SK-N-SH treated with all-trans-retinoic acid at 6 μM for 48 hours (cell line): ENCODE measurements at regions not wholly inside any gene's neighbourhood (a gene's known extent, or its start where the extent isn't known, plus 50 kb on each side); places are given as distances from the start of the nearest gene placed in this dataset.

Source experiments
- BACH2 ChIP-seq: fragments of 250-450 bp; sonication (Bioruptor Pico); IDR thresholded peaks from 2 replicates; pipeline ENCODE4 v1.9.0; 2021; ENCODE audit warnings: mild to moderate bottlenecking, borderline replicate concordance
- ISL1 ChIP-seq: fragments of 250-450 bp; sonication (Bioruptor Pico); IDR thresholded peaks from 2 replicates; pipeline ENCODE4 v2.1.2; 2022; ENCODE audit warnings: mild to moderate bottlenecking, moderate library complexity
- OSR1 ChIP-seq: fragments of 250-450 bp; sonication (Bioruptor Pico); IDR thresholded peaks from 2 replicates; pipeline ENCODE4 v1.8.0; 2022; ENCODE audit warnings: moderate library complexity, mild to moderate bottlenecking, inconsistent platforms
- RARB ChIP-seq: fragments of 250-450 bp; sonication (Bioruptor Pico); IDR thresholded peaks from 2 replicates; pipeline ENCODE4 v1.8.0; 2021; ENCODE audit warnings: mild to moderate bottlenecking, moderate library complexity
- ZNF70 ChIP-seq: fragments of 450-650 bp; formaldehyde crosslinking; IDR thresholded peaks from 2 replicates; pipeline ENCODE4 v1.5.0; 2020; ENCODE audit warnings: mild to moderate bottlenecking, moderate library complexity
- TF ChIP-seq, protein P1 (sequence below): fragments of 250-450 bp; sonication (Bioruptor Pico); IDR thresholded peaks from 2 replicates; pipeline ENCODE4 v1.8.0; 2020; ENCODE audit warnings: mild to moderate bottlenecking, moderate library complexity, borderline replicate concordance

DNA sequence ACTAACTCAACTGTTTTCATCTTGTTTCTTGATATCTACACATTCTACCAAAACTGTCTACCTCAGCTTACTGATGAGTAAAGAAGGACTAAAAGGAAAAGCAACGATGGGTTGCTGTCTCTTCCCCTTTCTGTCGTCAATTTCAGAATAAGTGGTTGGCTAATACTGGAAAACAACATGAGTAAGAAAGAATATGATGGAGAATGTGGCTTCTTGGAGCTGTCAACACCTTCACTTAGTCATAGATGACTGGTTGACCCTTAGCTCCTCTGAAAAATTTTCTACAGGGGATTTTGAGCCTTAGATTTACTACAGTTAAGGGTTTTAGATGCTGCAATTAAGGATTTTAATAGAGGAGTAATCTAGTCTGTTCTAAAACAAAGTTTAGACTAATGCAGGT is 797.9 kb downstream of the TLE4 start:
- TF ChIP-seq RARB (CRISPR knock-in tag) (no peak), ZNF70 (CRISPR knock-in tag) (no peak), BACH2 (CRISPR knock-in tag) (no peak), ISL1 (CRISPR knock-in tag) (no peak), OSR1 (CRISPR knock-in tag) (no peak)
- TF ChIP-seq, protein P1, sequence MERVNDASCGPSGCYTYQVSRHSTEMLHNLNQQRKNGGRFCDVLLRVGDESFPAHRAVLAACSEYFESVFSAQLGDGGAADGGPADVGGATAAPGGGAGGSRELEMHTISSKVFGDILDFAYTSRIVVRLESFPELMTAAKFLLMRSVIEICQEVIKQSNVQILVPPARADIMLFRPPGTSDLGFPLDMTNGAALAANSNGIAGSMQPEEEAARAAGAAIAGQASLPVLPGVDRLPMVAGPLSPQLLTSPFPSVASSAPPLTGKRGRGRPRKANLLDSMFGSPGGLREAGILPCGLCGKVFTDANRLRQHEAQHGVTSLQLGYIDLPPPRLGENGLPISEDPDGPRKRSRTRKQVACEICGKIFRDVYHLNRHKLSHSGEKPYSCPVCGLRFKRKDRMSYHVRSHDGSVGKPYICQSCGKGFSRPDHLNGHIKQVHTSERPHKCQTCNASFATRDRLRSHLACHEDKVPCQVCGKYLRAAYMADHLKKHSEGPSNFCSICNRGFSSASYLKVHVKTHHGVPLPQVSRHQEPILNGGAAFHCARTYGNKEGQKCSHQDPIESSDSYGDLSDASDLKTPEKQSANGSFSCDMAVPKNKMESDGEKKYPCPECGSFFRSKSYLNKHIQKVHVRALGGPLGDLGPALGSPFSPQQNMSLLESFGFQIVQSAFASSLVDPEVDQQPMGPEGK (CRISPR knock-in tag), result no peak
